Gastrocnemius medialis (tissue), 4 donors: ENCODE measurements at regions not wholly inside any gene's neighbourhood (a gene's known extent, or its start where the extent isn't known, plus 50 kb on each side); places are given as distances from the start of the nearest gene placed in this dataset.

ENCODE experiments used
- ATAC-seq, 2 donors: fragments of 150-250 bp; one replicate each; pipeline ENCODE4 v1.9.1; 2016
- DNase-seq, 2 donors: peaks; one replicate each; pipeline ENCODE4 v3.0.0-alpha.2; 2019
- H3K27ac ChIP-seq, 4 donors: fragments of 200-600 bp; sonication (generic); 1 replicate in 1 of 4; 2 replicates in 3 of 4; pipeline ENCODE4 v1.5.1; 2016 to 2018; ENCODE audit warnings: mild to moderate bottlenecking in 2 of 4, moderate library complexity in 1 of 4
- H3K27me3 ChIP-seq, 3 donors: fragments of 200-600 bp; sonication (generic) in 2 of 3; 1 replicate in 1 of 3; 2 replicates in 2 of 3; pipeline versions ENCODE4 v1.5.1 to v1.6.0; 2016 to 2019; ENCODE audit warnings: mild to moderate bottlenecking in 1 of 3, moderate library complexity in 1 of 3
- H3K36me3 ChIP-seq, 2 donors: fragments of 200-600 bp; sonication (generic) in 1 of 2; one replicate each; pipeline ENCODE4 v1.5.1; 2017 to 2018
- H3K4me1 ChIP-seq, 2 donors: fragments of 200-600 bp; sonication (generic) in 1 of 2; one replicate each; pipeline ENCODE4 v1.5.1; 2016 to 2017; ENCODE audit warnings: mild to moderate bottlenecking in 2 of 2
- H3K4me3 ChIP-seq, 4 donors: fragments of 200-600 bp; sonication (generic) in 3 of 4; 1 replicate in 1 of 4; 2 replicates in 3 of 4; pipeline ENCODE4 v1.5.1; 2016 to 2019; ENCODE audit warnings: mild to moderate bottlenecking in 2 of 4
- H3K9me3 ChIP-seq, 3 donors: fragments of 200-600 bp; sonication (generic) in 2 of 3; 1 replicate in 1 of 3; 2 replicates in 2 of 3; pipeline ENCODE4 v1.5.1; 2016 to 2019
- CTCF ChIP-seq, 5 experiments: fragments of 450-650 bp in 3 of 5; fragments of 200-600 bp in 2 of 5; sonication (generic) in 2 of 5; IDR thresholded peaks in 4 of 5; conservative IDR thresholded peaks in 1 of 5; 1 replicate in 4 of 5; 2 replicates in 1 of 5; pipeline ENCODE4 v1.5.1; 2016 to 2019; ENCODE audit warnings: antibody characterized with exemption in 5 of 5, mild to moderate bottlenecking in 3 of 5, moderate library complexity in 3 of 5
- POLR2A ChIP-seq, 2 donors: fragments of 450-650 bp; IDR thresholded peaks; one replicate each; pipeline ENCODE4 v1.6.1; 2017; ENCODE audit warnings: antibody characterized with exemption in 2 of 2, mild to moderate bottlenecking in 2 of 2, moderate library complexity in 2 of 2
- in situ Hi-C, 4 donors: fragments of 200-750 bp; cut with MboI; loops; one replicate each; pipeline versions ENCODE4 v1.15.0 to v1.8.0; 2017; ENCODE audit warnings: low sequenced_read_pairs in 4 of 4
- intact Hi-C: fragments of 100-400 bp; cut with DNase I; formaldehyde crosslinking; loops from one replicate; pipeline ENCODE4 v1.15.1; 2023; ENCODE audit warnings: low total_unique reads

DNA sequence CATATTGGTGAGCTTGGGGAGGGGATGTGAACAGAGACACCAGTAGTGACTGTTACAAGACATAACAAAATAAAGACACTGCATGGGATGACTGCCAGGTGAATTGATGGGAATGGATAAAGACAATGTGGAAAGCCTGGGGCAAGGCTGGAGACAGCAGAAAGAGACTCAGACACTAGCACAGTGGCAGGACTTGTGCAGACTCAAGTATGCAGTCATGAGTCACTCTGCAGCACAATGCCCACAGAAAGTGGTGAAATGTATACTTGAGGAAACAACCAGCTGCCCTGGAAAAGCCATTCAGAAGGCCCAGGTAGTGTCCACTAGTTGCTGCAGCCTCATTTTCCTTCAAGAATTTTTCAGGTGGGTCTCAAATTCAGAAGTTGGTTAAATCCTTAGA is 452.3 kb downstream of the MID1IP1 start:
- in situ Hi-C loops: no loop called here
- DNase-seq (no peak), ATAC-seq (no peak)
- intact Hi-C loops: no loop called here
- Histone ChIP-seq H3K4me1 (no peaks in the 10 kb centered on the region), H3K36me3 (no peaks in the 10 kb centered on the region), H3K9me3 (no peaks in the 10 kb centered on the region), H3K27me3 (no peaks in the 10 kb centered on the region), H3K27ac (no peak overlapping the region), H3K4me3 (no peak overlapping the region)
- TF ChIP-seq POLR2A (IDR thresholded peaks at IDR 0.05) (no peak), CTCF (IDR thresholded peaks at IDR 0.05 in 4 of 5, conservative IDR thresholded peaks at IDR 0.05 in 1 of 5) (no peak)

DNA sequence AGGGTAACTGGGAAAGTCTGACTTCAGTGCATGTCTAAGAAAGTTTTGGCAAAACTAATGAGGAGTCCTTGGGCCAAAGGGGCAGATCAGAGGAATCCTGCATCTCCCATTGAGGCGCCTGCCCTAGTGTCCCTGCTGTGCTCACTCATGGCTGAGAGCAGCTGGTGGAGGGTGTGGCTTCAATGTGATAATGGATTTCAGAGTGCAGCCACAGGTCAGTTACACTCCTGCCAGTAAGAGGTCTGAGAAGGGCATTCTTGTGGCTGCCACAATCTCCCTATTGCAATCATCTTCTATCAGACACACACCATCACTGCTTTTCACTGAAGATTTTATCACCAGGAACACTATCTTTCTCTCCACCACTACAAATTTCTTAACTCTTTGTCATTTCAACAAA is 457.1 kb downstream of the MID1IP1 start:
- H3K27me3 ChIP-seq: no peaks in the 10 kb centered on the region
- DNase-seq (peak in 1 of 2 donors; percentile 2), ATAC-seq (peak in 1 of 2 donors; percentile 42)
- no peaks in the 10 kb centered on the region for H3K4me1 ChIP-seq
- TF ChIP-seq CTCF (IDR thresholded peaks at IDR 0.05 in 4 of 5, conservative IDR thresholded peaks at IDR 0.05 in 1 of 5): no peak
- TF ChIP-seq POLR2A (IDR thresholded peaks at IDR 0.05): no peak
- intact Hi-C loops: no loop called here
- in situ Hi-C loops: no loop called here
- no peak overlapping the region for H3K27ac ChIP-seq
- no peaks in the 10 kb centered on the region for H3K36me3 ChIP-seq
- H3K9me3 ChIP-seq: no peaks in the 10 kb centered on the region
- H3K4me3 ChIP-seq: no peak overlapping the region

GRCh38 chrX:39260965-39261364 is 459.7 kb downstream of the MID1IP1 start:
- Histone ChIP-seq H3K4me3 (no peak overlapping the region), H3K27me3 (no peaks in the 10 kb centered on the region), H3K36me3 (no peaks in the 10 kb centered on the region), H3K9me3 (peaks cover 0 to 3% (median 0%) of the 10 kb centered on the region in 3 donors), H3K4me1 (no peaks in the 10 kb centered on the region), H3K27ac (no peak overlapping the region)
- ATAC-seq: no peak
- intact Hi-C loops: no loop called here
- DNase-seq: no peak
- in situ Hi-C loops: no loop called here
- TF ChIP-seq CTCF (IDR thresholded peaks at IDR 0.05 in 4 of 5, conservative IDR thresholded peaks at IDR 0.05 in 1 of 5) (no peak), POLR2A (IDR thresholded peaks at IDR 0.05) (no peak)

GRCh38 chrX:39261446-39262147 is 460.3 kb downstream of the MID1IP1 start:
- peaks cover 0 to 3% (median 0%) of the 10 kb centered on the region in 3 donors for H3K9me3 ChIP-seq
- no peaks in the 10 kb centered on the region for H3K4me1 ChIP-seq
- intact Hi-C loops (no loop called here), in situ Hi-C loops (no loop called here)
- TF ChIP-seq POLR2A (IDR thresholded peaks at IDR 0.05): no peak
- TF ChIP-seq CTCF (IDR thresholded peaks at IDR 0.05 in 4 of 5, conservative IDR thresholded peaks at IDR 0.05 in 1 of 5): peak in 4 of 5 experiments; percentile 20 to 54 (median 36)
- no peak for ATAC-seq
- no peak overlapping the region for H3K4me3 ChIP-seq
- H3K36me3 ChIP-seq: no peaks in the 10 kb centered on the region
- H3K27me3 ChIP-seq: no peaks in the 10 kb centered on the region
- no peak for DNase-seq
- H3K27ac ChIP-seq: no peak overlapping the region

- intact Hi-C loops (no loop called here), in situ Hi-C loops (no loop called here)
- Histone ChIP-seq H3K9me3 (peaks cover 0 to 3% (median 0%) of the 10 kb centered on the region in 3 donors), H3K27ac (no peak overlapping the region), H3K4me1 (no peaks in the 10 kb centered on the region), H3K4me3 (no peak overlapping the region), H3K36me3 (no peaks in the 10 kb centered on the region), H3K27me3 (no peaks in the 10 kb centered on the region)
- TF ChIP-seq POLR2A (IDR thresholded peaks at IDR 0.05) (no peak), CTCF (IDR thresholded peaks at IDR 0.05 in 4 of 5, conservative IDR thresholded peaks at IDR 0.05 in 1 of 5) (no peak)
- ATAC-seq (no peak), DNase-seq (no peak)
These were observed 461.4 kb downstream of the MID1IP1 start for GRCh38 chrX:39262641-39263040.
